Upper lobe of right lung (tissue), 1 donor: ENCODE measurements at regions not wholly inside any gene's neighbourhood (a gene's known extent, or its start where the extent isn't known, plus 50 kb on each side); places are given as distances from the start of the nearest gene placed in this dataset.

Source experiments
- ATAC-seq: fragments of 200-7000 bp; cut with Tn5 transposase; one replicate; pipeline ENCODE4 v1.9.1; 2020; ENCODE audit warnings: mild to moderate bottlenecking, moderate library complexity
- DNase-seq: peaks from one replicate; pipeline ENCODE4 v3.0.0-alpha.2; 2020
- H3K27ac ChIP-seq: fragments of 200-600 bp; one replicate; pipeline ENCODE4 v1.8.0; 2022
- H3K27me3 ChIP-seq: fragments of 200-600 bp; one replicate; pipeline ENCODE4 v1.8.0; 2022; ENCODE audit warnings: mild to moderate bottlenecking
- H3K36me3 ChIP-seq: fragments of 200-600 bp; one replicate; pipeline ENCODE4 v1.8.0; 2022
- H3K4me1 ChIP-seq: fragments of 200-600 bp; one replicate; pipeline ENCODE4 v1.8.0; 2022
- H3K4me3 ChIP-seq: fragments of 200-600 bp; one replicate; pipeline ENCODE4 v1.8.0; 2022; ENCODE audit warnings: mild to moderate bottlenecking
- H3K9me3 ChIP-seq: fragments of 200-600 bp; one replicate; pipeline ENCODE4 v1.8.0; 2022
- CTCF ChIP-seq: fragments of 200-600 bp; IDR thresholded peaks from one replicate; pipeline ENCODE4 v1.8.0; 2022; ENCODE audit warnings: antibody characterized with exemption
- intact Hi-C: fragments of 100-400 bp; cut with DNase I; formaldehyde crosslinking; loops from one replicate; pipeline ENCODE4 v1.11.0; 2022
- donor health status: DM: no; HTN: yes; CAD: no; lungs with severe emphysema.

GRCh38 chr20:54774426-54774825, 299.0 kb downstream of the DOK5 start:
- Histone ChIP-seq H3K9me3 (no peaks in the 10 kb centered on the region), H3K27me3 (no peaks in the 10 kb centered on the region), H3K4me1 (no peaks in the 10 kb centered on the region), H3K27ac (no peak overlapping the region), H3K36me3 (no peaks in the 10 kb centered on the region), H3K4me3 (no peak overlapping the region)
- ATAC-seq (no peak), DNase-seq (no peak)
- TF ChIP-seq CTCF, result no peak
- intact Hi-C loops, result no loop called here

GRCh38 chr20:54773643-54774000, 298.2 kb downstream of the DOK5 start:
- Histone ChIP-seq H3K27ac (no peak overlapping the region), H3K4me3 (no peak overlapping the region), H3K4me1 (no peaks in the 10 kb centered on the region), H3K27me3 (no peaks in the 10 kb centered on the region), H3K36me3 (no peaks in the 10 kb centered on the region), H3K9me3 (no peaks in the 10 kb centered on the region)
- DNase-seq (no peak), ATAC-seq (no peak)
- intact Hi-C loops, result no loop called here
- no peak for TF ChIP-seq CTCF

- Histone ChIP-seq H3K36me3 (no peaks in the 10 kb centered on the region), H3K27me3 (no peaks in the 10 kb centered on the region), H3K27ac (no peak overlapping the region), H3K9me3 (no peaks in the 10 kb centered on the region), H3K4me3 (no peak overlapping the region), H3K4me1 (no peaks in the 10 kb centered on the region)
- intact Hi-C loops, result no loop called here
- DNase-seq, result no peak
- ATAC-seq, result peak; percentile 68
- TF ChIP-seq CTCF, result no peak
Measured at GRCh38 chr20:54772893-54773642, 297.7 kb downstream of the DOK5 start.

GRCh38 chr20:54766483-54766882, 291.1 kb downstream of the DOK5 start:
- no peaks in the 10 kb centered on the region for H3K36me3 ChIP-seq
- ATAC-seq (no peak), DNase-seq (no peak)
- no peak overlapping the region for H3K4me3 ChIP-seq
- no peaks in the 10 kb centered on the region for H3K9me3 ChIP-seq
- no peaks in the 10 kb centered on the region for H3K4me1 ChIP-seq
- intact Hi-C loops, result no loop called here
- H3K27me3 ChIP-seq, result no peaks in the 10 kb centered on the region
- TF ChIP-seq CTCF, result no peak
- H3K27ac ChIP-seq, result no peak overlapping the region

- Histone ChIP-seq H3K4me1 (no peaks in the 10 kb centered on the region), H3K36me3 (no peaks in the 10 kb centered on the region), H3K9me3 (no peaks in the 10 kb centered on the region), H3K27ac (no peak overlapping the region), H3K27me3 (no peaks in the 10 kb centered on the region), H3K4me3 (no peak overlapping the region)
- ATAC-seq (no peak), DNase-seq (no peak)
- intact Hi-C loops, result no loop called here
- TF ChIP-seq CTCF, result no peak
Measured at GRCh38 chr20:54763366-54763765, 288.0 kb downstream of the DOK5 start.

GRCh38 chr20:54759589-54759988, 284.2 kb downstream of the DOK5 start:
- Histone ChIP-seq H3K27me3 (no peaks in the 10 kb centered on the region), H3K4me3 (no peak overlapping the region), H3K9me3 (no peaks in the 10 kb centered on the region), H3K36me3 (no peaks in the 10 kb centered on the region), H3K4me1 (no peaks in the 10 kb centered on the region), H3K27ac (no peak overlapping the region)
- no peak for DNase-seq
- intact Hi-C loops, result no loop called here
- no peak for ATAC-seq
- TF ChIP-seq CTCF, result no peak
